Endothelial cell of umbilical vein (primary cell): ENCODE measurements at regions not wholly inside any gene's neighbourhood (a gene's known extent, or its start where the extent isn't known, plus 50 kb on each side); places are given as distances from the start of the nearest gene placed in this dataset.

Source experiments
- BruUV-seq: library from RNA; stranded (reverse); fragments of 400-500 nt; replicated peaks from 2 replicates; lab custom pipeline; 2021; lab: Mats Ljungman, UMichigan
- CTCF ChIA-PET: fragments of 300-600, 350-600 bp; sonication (Branson Sonifier 250); formaldehyde crosslinking; loops from one replicate; lab custom pipeline; 2021; ENCODE audit warnings: antibody characterized with exemption, inconsistent platforms; lab: Charles Lee
- POLR2A ChIA-PET: fragments of 300-600, 350-600 bp; sonication (Branson Sonifier 250); formaldehyde crosslinking; loops from one replicate; lab custom pipeline; 2021; ENCODE audit warnings: antibody characterized with exemption, inconsistent platforms; lab: Charles Lee
- DNase-seq: peaks from one replicate; pipeline ENCODE4 v3.0.0-alpha.2; 2011; ENCODE audit warnings: low read depth, low spot score
- FAIRE-seq: peaks from 2 replicates; lab custom pipeline; 2011; peaks lifted over from hg19 to GRCh38; lab: Jason Lieb, UNC
- H2AFZ ChIP-seq: 2 replicates; pipeline ENCODE4 v1.6.0; 2012; ENCODE audit warnings: low read depth, low read length, control low read depth, inconsistent platforms
- H3K27ac ChIP-seq: 2 replicates; pipeline ENCODE4 v1.5.1; 2011; ENCODE audit warnings: low read depth, mild to moderate bottlenecking, control low read depth, low read length, moderate library complexity; ENCODE audit not compliant: insufficient read depth
- H3K27me3 ChIP-seq, 2 experiments: 2 replicates each; pipeline versions ENCODE4 v1.6.0 to v1.6.1; 2011; ENCODE audit warnings: low read length in 2 of 2, mixed read lengths in 1 of 2; ENCODE audit not compliant: control insufficient read depth in 2 of 2, insufficient read depth in 2 of 2
- H3K36me3 ChIP-seq, 2 experiments: 2 replicates in 1 of 2; 3 replicates in 1 of 2; pipeline ENCODE4 v1.5.1; 2011; ENCODE audit warnings: low read length in 2 of 2, mild to moderate bottlenecking in 1 of 2, moderate library complexity in 1 of 2; ENCODE audit not compliant: control insufficient read depth in 2 of 2, insufficient read depth in 2 of 2; ENCODE audit errors: extremely low read depth in 1 of 2
- H3K4me1 ChIP-seq: 3 replicates; pipeline ENCODE4 v1.5.1; 2011; ENCODE audit warnings: mild to moderate bottlenecking, low read length; ENCODE audit not compliant: control insufficient read depth, insufficient read depth; ENCODE audit errors: extremely low read depth
- H3K4me2 ChIP-seq: 2 replicates; pipeline ENCODE4 v1.6.1; 2011; ENCODE audit warnings: low read length, control low read depth, mixed read lengths; ENCODE audit not compliant: insufficient read depth
- H3K4me3 ChIP-seq, 3 experiments: fragments of 200-600 bp in 1 of 3; sonication (generic), shearing (Covaris generic) in 1 of 3; replicated peaks in 1 of 3; 2 replicates each; pipeline ENCODE4 v1.5.1; 2011 to 2016; ENCODE audit warnings: control low read depth in 3 of 3, low read length in 3 of 3, mild to moderate bottlenecking in 2 of 3, inconsistent platforms in 1 of 3, low read depth in 1 of 3, moderate library complexity in 1 of 3; ENCODE audit not compliant: insufficient read depth in 1 of 3
- H3K79me2 ChIP-seq: 2 replicates; pipeline ENCODE4 v1.6.0; 2012; ENCODE audit warnings: low read length, inconsistent platforms; ENCODE audit not compliant: control insufficient read depth, insufficient read depth
- H3K9ac ChIP-seq: replicated peaks from 2 replicates; pipeline ENCODE3; 2011; ENCODE audit warnings: low read length, control low read depth; ENCODE audit not compliant: insufficient read depth; ENCODE audit errors: extremely low read depth
- H3K9me1 ChIP-seq: replicated peaks from 3 replicates; pipeline ENCODE4 v1.6.0; 2011; ENCODE audit warnings: mild to moderate bottlenecking, low read length; ENCODE audit not compliant: control insufficient read depth, insufficient read depth; ENCODE audit errors: extremely low read depth
- H3K9me3 ChIP-seq: replicated peaks from 2 replicates; pipeline ENCODE4 v1.5.1; 2012; ENCODE audit warnings: low read length, inconsistent platforms; ENCODE audit not compliant: control insufficient read depth, insufficient read depth
- H4K20me1 ChIP-seq: replicated peaks from 2 replicates; pipeline ENCODE3; 2011; ENCODE audit warnings: mild to moderate bottlenecking, low read length; ENCODE audit not compliant: control insufficient read depth, insufficient read depth; ENCODE audit errors: extremely low read depth
- CTCF ChIP-seq, 2 donors: IDR thresholded peaks; 1 replicate in 1 of 2; 2 replicates in 1 of 2; pipeline ENCODE4 v1.5.1; 2011; ENCODE audit warnings: low read length in 2 of 2, mild to moderate bottlenecking in 2 of 2, moderate library complexity in 2 of 2, control low read depth in 1 of 2, inconsistent platforms in 1 of 2, low read depth in 1 of 2; ENCODE audit not compliant: insufficient read depth in 1 of 2; ENCODE audit errors: extremely low read depth in 1 of 2
- EZH2 ChIP-seq: IDR thresholded peaks from 2 replicates; pipeline ENCODE4 v1.6.1; 2012; ENCODE audit warnings: borderline replicate concordance, low read depth, mild to moderate bottlenecking, moderate library complexity, low read length, inconsistent platforms; ENCODE audit not compliant: severe bottlenecking
- FOS ChIP-seq: IDR thresholded peaks from 2 replicates; pipeline ENCODE4 v1.6.1; 2011; ENCODE audit warnings: mild to moderate bottlenecking, low read length, moderate library complexity, borderline replicate concordance; ENCODE audit not compliant: insufficient read depth
- GATA2 ChIP-seq: IDR thresholded peaks from 2 replicates; pipeline ENCODE4 v1.7.0; 2011; ENCODE audit warnings: low read depth, mild to moderate bottlenecking, moderate library complexity, mixed read lengths, low read length; ENCODE audit not compliant: insufficient read length, insufficient read depth
- JUN ChIP-seq: IDR thresholded peaks from 2 replicates; pipeline ENCODE4 v1.6.1; 2011; ENCODE audit warnings: borderline replicate concordance, low read depth; ENCODE audit not compliant: insufficient read length, insufficient read depth
- MAX ChIP-seq: IDR thresholded peaks from 2 replicates; pipeline ENCODE4 v1.6.1; 2011; ENCODE audit not compliant: insufficient read depth, insufficient read length
- MYC ChIP-seq: IDR thresholded peaks from one replicate; pipeline ENCODE4 v1.6.1; 2011; ENCODE audit warnings: mild to moderate bottlenecking, low read depth, low read length
- POLR2A ChIP-seq: IDR thresholded peaks from 2 replicates; pipeline ENCODE4 v1.6.1; 2012; ENCODE audit warnings: low read depth, mild to moderate bottlenecking, control low read depth, low read length
- POLR2AphosphoS5 ChIP-seq: IDR thresholded peaks from 2 replicates; pipeline ENCODE4 v1.6.1; 2012; ENCODE audit warnings: low read depth, mild to moderate bottlenecking, control low read depth, low read length, moderate library complexity; ENCODE audit not compliant: insufficient read depth
- dilution Hi-C: fragments of 300-500 bp; cut with MboI; formaldehyde crosslinking; loops from one replicate; pipeline ENCODE4 v1.15.0; 2019; ENCODE audit warnings: low sequenced_read_pairs; ENCODE audit not compliant: extremely low pct_ligation_motif_present
- intact Hi-C: fragments of 100-400 bp; cut with micrococcal nuclease; formaldehyde crosslinking; loops from one replicate; pipeline ENCODE4 v1.10.0; 2022

- FAIRE-seq (no peak), DNase-seq (no peak)
- ChIA-PET POLR2A (no interaction called here), CTCF (no interaction called here)
- Histone ChIP-seq H3K9ac (no peak overlapping the region), H3K36me3 (no peaks in the 10 kb centered on the region), H3K27me3 (peaks cover 0 to 9% of the 10 kb centered on the region in 2 experiments), H4K20me1 (no peaks in the 10 kb centered on the region), H3K4me1 (no peaks in the 10 kb centered on the region), H3K4me3 (no peak overlapping the region), H3K79me2 (no peaks in the 10 kb centered on the region), H3K9me3 (no peaks in the 10 kb centered on the region), H2AFZ (no peak overlapping the region), H3K4me2 (no peak overlapping the region), H3K27ac (no peak overlapping the region), H3K9me1 (no peaks in the 10 kb centered on the region)
- no TSS peak for BruUV-seq
- TF ChIP-seq MYC, result no peak
- TF ChIP-seq CTCF (IDR thresholded peaks at IDR 0.05; ENCODE audit: extremely low read depth in 1 of 2, insufficient read depth in 1 of 2, low read depth in 1 of 2, low read length in 2 of 2), result no peak
- TF ChIP-seq FOS, result no peak
- TF ChIP-seq POLR2AphosphoS5, result no peak
- no peak for TF ChIP-seq POLR2A
- TF ChIP-seq EZH2, result no peak
- no peak for TF ChIP-seq JUN
- no peak for TF ChIP-seq MAX
- no peak for TF ChIP-seq GATA2
- dilution Hi-C loops, result no loop called here
- intact Hi-C loops, result no loop called here
These were observed 68.6 kb upstream of the GALNT9 start for GRCh38 chr12:132397934-132398385.
